Superior temporal gyrus (tissue), 1 donor: ENCODE measurements at regions not wholly inside any gene's neighbourhood (a gene's known extent, or its start where the extent isn't known, plus 50 kb on each side); places are given as distances from the start of the nearest gene placed in this dataset.
"Not testable (repeated sequence)": the region's sequence is repeated elsewhere in the genome, so short reads cannot be mapped to it uniquely, and the experiment has no call there.

Experiments used
- DNase-seq: peaks from one replicate; pipeline ENCODE4 v3.0.0-alpha.2; 2016; ENCODE audit errors: extremely low spot score

DNA sequence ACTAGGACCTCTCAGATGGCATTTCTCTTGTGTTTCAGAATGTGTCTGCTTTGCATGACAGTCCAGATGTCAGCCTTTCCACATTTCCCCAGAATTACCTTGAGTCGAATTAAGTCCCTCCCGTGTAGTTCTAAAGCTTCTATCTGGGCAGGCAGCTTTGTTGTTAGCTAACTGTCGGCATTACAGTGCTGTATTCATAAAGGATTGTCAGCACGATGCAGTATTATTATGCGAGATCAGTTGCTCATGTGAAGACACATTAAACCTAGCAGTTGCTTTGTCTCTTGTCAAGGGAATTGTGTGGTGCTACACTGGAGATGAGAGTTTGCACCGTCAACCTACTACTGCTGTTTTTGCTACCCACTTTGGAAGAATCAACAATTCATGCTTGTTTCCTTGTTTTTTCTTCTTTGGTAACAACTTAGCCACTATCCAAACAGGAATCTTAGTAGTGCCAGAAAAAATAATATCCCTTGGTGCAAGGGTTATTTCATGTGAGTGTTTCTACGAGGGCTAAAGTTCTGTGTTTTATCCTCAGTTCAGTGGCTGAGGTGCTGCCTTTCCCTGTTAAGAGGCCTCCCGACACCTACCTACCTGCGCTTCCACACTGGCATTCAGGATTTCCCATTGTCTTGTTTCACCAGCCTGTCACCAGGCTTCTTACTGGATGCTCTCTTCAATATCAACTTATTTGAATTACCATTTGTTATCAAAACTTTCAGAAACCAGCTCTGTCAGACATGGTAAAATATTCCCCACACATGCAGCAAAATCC, 297.9 kb upstream of the G2E3 start:
- no peak for DNase-seq

DNA sequence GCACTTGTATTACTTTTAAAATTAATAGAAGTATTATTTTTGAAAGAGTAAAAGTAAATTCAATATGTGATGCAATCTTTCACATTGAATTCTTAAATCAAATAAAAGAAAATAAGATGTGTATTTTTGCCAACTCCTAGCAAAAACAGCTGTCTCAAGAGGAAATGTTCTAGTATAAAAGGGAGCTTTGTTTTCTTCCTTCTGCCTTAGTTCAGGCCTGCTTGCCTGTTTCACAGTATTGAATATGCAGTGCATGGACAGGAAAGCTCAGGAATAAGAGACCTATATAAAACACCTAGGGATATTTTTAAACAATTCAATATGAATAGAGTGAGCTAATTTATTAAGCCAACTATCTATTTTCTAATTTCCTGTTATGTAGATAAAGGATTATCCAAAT, 294.8 kb upstream of the G2E3 start:
- no peak for DNase-seq

DNA sequence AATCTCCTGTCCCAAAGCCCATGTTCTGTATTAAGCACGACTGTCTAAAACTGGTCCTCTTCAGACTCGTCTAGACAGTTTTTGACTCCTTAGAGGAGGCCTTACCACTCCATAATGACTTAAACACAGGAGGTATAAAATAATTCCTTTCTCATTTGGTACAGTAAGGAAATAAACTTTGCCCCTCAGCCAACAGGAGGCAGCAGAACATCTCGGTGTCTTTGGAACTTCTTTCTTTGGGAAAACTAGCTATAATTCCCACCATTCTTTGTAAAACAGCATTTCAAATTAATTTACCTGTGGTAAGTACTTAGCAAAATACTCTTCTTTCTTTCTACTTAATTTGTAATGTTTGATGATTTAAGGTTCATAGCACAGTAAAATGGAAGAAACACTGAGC, 292.7 kb upstream of the G2E3 start:
- no peak for DNase-seq

DNA sequence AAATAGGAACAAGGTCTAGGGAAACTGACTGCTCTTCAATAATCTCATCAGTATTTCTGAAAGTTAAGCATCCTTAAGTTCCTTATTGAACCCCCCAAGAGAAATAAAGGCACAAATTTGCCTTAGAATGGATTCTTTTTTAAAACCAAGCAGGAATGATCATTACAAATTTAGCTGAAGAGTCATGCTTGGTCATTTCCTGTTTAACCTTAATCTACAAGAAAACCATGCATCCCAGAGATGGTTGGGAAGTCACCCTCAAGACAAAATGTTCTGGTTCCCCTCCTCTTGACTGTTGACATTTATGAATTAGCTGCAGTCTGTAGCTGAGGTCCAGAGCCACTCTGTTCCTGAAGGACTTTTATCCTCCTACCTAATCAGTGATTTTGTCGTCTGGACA, 291.8 kb upstream of the G2E3 start:
- no peak for DNase-seq

DNA sequence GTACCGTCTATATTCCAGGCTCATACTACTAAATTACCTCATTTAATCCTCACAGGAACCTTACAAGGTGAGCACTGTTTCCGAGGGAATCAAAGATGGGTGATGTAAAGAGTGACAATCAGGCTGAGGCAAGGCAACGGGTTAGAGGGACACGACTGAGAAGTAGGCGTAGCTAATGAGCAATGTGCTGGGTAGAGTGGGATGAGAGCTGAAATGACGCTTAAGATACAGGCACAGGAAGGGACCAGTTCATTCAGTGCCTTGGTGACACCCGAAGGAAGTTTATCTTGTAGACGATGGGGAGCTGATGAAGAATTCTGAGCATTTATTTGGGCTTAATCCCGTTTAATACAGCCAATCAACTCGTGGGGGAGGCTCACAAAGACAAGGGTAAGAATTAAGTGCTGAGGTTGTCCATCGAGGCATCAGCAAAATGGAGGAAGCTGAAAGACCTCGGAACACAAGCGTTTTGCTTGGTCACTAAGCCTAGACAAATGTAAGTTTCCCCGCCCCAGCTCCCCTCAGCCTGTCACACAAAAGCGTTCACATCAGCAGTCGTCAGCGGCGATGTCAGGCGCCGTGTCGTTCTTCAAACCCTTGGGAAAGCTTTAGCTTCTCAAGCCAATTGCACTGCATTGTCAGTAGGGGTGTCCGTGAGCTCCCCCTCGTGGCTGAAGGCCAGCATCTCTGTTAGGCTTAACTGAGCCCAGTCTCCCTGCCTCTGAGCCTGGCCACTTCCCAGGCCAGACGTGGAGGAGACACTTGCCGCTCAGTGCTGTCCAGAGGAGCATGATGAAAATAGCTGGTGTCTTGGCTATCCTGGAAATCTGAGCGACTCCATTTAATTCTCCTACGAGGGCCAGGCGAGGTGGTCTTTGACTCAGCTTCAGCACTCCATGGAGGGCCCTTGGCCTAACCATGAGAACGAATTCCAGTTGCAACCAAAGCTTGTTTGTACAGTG, 288.5 kb upstream of the G2E3 start:
- DNase-seq = peak; percentile 91

DNA sequence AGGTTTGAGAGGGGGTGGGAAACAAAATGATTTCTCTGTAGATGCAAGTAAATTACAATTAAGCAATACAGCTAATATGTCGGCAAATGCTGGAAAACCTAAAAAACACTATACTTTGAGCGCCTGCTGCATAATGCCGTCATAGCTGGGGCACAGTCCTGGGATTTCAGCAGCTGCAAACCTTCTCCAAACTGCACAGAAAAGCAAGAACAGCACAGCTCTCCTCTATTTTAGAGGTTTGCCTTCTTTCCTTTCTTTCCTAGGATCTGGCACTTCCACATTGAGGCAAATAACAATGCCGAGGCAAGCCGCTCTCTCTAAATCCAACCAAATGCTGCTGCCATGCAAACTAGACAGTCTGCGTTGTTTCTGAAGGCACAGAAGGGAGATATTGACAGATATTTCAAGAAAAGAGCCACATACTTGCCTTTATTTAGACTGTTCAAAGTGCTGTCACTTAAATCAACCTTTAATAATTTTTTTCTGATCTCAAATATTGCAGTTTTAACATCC, 287.1 kb upstream of the G2E3 start:
- peak; percentile 30 for DNase-seq

DNA sequence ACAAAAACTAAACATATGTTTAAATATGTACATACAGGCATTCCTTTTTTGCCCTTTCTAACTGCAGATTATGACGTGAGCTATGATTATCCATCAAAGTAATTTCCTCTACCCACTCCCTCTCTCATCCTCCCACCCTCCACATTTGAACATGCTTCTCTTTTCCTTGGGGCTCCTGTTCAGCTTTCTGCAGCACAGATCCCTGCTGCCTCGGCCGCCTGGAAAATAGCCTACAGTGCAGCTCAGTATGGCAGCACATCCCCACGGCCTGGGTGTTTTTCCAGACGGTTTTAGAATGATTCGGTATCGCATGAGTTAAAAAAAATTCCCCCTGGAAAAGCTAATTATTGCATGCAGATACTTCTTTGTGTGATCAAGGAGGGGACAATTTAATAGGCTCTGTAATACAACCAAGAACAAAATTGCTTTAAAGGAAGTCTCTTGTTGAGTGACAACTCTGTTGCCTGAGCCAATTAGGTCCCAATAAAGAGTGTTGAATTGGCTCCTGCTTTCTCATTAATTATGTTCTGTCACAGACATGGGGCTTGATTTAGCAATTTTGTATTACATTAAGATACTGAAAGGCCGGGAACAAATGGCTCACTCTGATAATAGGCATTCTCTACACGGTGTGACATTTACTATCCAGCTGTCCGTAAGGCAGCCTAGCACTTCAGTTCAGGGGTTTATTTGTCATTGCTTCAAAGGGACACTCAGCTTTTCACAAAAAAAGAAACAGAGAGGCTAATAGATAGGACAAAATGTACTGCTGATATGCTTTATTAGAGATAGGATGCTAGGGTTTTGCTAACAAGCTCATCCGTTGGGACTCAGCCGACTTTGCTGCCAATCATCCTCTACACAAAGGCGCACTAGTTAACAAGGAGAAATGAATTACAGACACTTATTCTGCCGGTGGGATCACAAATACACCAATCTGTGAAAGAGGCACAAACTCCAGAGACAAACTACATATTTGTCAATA, 285.8 kb upstream of the G2E3 start:
- peak; percentile 46 for DNase-seq

DNA sequence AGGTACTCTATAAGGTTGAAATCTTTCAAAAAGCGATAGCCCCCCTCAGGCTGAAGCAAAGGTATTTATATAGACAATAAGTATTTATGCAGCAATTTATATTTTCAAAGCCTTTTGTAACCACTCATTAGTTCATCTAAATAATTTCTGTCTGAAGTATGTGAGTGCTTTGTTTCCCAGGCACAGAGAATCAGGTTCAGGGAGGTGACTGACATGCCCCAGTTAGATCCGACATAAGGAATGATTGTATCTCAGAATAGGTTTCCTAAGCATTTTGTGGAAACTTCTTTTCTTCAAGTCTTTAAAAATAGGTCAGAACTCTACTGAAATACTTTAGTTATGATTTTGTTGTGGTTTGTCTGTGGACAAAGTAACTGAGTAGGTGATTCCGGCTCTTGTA, 283.4 kb upstream of the G2E3 start:
- no peak for DNase-seq

DNA sequence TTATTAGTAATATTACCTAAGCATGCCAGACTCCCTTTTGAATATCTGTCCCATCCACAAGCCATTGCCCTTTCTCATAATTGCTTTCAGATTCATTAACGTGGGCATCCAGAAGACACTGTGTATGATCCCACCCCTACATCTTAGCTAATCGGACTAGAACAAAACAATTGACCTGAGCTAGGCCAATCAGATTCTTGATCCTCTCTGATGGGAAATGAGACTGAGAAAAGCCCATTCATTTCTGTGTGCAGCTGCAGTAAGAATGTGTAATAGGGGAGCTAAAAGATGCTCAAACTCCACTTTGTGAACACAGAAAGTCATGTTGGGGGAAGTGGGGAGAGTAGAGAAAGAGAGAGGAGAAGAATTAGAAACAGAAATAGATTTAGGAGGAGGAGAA, 281.7 kb upstream of the G2E3 start:
- no peak for DNase-seq

DNA sequence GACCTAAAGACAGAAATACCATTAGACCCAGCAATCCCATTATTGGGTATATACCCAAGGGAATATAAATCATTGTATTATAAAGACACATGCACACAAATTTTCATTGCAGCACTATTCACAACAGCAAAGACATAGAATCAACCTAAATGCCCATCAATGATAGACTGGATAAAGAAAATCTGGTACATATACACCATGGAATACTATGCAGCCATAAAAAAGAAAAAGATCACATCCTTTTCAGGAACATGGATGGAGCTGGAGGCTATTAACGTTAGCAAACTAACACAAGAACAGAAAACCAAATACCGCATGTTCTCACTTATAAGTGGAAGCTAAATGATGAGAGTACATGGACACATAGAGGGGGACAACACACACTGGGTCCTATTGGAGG, 280.1 kb upstream of the G2E3 start:
- not testable (repeated sequence) for DNase-seq

DNA sequence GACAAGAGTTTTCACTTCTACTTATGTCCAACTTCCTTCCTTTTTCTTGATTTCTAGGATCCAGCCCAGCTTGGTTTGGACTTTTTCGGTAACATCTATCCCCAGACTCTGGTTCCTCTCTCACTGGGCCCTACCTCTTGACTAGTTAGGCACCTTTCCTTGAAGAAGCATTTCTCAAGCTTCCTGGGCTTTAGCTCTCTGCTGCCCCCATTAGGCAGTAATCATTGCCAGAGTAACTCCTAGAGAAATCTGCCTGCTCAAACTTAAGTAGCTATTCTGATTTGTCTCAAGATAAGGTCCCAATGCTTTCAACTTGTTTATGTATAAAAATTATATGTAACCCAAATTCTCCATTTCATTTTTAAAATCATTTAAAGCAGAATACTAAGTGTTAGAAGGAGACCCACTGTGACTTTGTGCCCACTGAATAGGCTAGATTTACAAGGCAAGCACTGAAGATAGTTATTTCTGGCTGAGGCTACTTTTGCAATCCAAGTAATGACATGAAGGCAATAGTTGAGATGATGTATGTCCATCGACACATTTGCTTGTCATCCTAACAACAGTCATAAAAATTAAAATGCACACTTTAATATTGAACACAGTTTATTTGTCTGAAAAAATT, 275.0 kb upstream of the G2E3 start:
- DNase-seq = peak; percentile 55

DNA sequence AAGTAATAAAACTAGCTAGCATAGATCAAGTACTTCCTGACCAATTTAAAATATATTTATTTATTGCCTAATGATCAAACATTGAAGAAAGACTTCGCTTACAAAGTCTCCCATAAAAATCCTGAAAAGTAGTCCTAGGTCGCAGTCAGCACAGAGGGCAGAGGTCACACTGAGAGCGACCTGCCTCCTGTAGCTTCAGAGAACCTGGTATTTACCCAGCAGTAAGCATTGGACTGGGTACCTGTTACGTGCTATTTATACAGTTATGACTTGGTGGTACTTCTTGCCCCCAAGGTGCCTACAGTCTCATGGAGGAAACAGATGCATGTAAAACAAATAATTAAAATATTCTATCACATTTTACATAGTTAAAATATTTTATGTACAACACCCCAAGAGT, 274.1 kb upstream of the G2E3 start:
- no peak for DNase-seq

DNA sequence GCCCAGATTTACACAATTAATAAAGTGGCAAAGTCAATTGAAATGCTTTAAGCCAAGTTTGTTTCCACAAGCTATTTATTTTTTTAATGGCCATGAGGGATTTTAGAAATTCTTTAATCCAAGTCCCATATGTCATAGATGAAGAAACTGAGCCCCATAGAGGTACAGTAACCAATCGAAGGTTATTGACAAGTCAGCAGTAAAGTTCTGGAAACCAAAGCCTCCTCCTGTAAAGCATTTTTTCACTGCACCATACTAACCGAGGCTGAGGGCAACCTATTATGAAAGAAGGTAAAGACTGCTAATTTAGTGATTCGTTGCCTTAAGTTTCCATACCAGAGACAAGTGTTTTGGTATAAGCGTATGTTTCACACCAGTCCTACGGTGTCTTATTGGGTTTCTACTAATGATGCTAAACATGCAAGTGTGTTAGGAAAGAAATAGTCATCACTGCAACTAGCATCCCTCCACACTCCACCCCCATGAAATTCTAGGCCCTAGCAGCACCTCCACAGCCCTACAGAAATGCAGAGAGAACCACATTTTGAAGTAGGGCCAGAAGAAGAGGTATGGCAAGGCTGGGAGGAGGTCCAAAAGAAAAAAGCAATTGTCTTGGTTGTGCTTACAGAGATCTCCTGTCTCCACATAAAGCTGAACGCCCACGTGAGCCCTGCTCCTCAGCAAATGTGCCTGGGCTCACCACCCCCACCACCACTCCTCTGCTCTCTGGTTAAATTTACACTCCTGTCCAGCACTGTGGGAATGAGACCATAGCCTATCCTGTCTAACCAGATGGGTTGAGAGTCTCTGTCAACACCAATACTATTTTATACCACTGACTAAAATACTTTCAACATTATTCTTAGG, 271.1 kb upstream of the G2E3 start:
- DNase-seq = peak; percentile 53

DNA sequence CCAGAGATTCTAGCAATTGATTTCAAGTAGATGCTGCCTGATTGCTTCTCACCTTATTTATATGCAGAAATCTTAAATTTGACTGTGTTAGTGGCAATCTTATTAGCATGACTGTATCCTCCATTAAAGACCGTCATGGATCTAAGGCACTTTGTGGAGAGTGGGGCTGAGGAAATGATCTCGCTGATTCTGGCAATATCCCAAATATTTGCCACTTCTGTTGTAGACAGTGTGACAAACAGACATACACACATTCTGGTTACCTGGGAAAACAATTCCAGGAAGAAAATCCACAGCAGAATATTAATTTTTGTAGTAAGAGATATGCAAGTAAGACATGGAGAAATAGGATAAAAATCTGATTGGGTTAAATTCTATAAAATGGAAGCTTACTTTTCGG, 269.0 kb upstream of the G2E3 start:
- no peak for DNase-seq

DNA sequence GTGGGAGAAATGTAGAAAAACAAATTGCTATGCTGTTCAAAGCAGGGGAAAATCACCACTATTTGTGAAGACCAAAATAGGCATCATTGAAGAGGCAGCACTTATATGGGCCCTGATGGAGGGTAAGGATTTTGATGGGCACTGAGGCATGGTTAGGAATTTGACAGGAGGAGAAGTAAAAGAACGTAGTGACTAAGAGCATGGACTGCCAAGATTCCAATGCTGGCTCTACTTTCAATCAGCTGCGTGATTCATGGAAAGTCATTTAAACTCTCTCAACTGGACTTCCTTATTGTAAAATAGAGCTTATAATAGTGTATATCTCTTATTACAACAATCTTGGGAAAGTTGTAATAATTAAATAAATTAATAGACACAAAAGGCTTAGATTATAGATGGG, 267.7 kb upstream of the G2E3 start:
- DNase-seq = no peak

DNA sequence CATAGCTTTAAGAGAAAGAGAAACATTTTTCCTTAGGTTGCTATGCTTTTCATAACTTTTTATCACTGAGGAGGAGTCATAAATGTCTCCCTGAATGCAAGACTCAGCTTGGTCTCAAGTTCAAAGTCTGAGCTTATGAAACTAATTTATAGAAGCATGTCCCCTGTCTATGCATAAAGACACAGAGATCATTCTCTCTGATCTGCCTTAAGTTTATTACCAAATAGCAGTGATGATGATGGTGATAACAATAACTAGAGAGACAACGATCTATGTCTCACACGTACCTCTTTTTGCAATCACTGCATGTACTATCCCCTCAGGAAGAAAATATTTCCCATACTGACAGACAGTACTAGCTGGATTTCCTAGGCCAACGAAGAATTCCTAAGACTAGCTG, 266.4 kb upstream of the G2E3 start:
- DNase-seq = no peak

DNA sequence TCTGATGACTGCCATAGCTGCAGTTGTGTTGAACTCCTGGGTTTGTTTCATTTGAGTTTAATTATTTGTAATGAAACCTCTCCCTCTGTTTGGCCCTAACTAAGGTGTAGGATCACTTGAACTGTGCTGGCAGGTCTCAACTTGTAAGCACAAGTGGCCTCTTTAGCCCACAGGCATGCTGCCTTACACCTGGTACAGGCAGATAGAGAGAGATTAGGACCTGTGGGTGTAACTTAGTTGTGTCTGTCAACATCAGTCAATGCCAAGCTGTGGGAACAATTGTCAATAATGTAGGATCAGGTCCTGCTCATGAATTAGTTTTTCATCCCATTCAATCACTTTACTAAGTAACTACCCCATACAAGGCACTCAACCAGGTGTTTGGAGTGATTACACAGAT, 263.0 kb upstream of the G2E3 start:
- DNase-seq = no peak

DNA sequence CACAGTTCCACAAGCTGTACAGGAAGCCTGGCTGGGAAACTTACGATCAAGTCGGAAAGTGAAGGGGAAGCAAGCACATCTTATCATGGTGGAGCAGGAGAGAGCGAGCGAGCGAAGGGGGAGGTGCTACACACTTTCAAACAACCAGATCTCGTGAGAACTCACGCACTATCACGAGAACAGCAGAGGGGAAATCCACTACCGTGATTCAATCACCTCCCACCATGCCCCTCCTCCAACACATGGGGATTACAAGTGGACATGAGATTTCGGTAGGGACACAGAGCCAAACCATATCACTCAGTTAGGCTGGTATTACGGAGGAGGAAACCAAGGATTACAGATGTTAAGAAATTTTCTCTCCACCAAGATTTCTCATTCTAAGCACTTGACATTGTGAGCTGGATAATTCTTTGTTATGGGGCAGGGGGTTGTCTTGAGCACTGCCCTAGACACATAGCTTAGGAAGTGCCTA, 262.0 kb upstream of the G2E3 start:
- no peak for DNase-seq

DNA sequence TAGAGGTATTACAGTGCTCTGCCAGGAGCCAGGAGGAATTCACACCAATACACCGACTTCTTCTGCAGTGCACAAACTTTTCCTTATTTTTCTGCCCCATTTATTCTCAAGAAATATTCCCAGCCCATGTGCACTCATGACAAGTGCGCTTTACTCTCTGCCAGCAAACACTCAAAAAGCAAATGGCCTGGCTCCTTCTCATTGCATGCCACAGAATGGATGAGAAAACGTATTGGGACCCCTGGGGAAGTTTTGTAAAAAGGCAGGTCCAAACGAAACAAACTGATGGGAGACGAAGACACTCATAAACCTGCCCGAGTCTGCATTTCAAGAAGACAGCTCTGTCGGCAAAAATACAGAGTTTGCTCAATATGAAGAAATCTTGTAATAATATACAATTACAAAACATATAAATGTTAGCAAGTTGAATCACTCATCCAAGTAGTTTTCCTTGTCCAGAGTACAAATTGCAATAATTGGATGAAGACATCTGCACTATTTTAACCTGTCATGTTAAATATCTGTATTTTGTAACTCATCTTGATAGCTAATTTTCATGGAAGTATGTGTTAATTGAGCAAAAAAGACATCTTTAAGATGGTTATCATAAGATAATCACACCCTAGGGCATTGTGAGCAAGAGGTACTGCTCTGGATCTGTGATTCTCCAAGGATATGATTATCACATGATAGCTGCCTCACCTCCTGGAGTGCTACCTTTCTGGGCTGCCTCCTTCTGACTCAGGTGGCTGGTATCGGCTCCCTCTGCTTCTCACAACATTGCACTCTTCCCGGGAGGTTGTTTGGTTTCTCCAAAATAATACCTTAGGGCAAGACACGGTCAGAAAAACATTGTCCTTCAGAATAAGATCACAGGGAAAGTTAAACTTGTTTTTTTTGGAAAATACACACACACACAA, 260.8 kb upstream of the G2E3 start:
- DNase-seq = no peak
